ENCODE measurements at regions not wholly inside any gene's neighbourhood (a gene's known extent, or its start where the extent isn't known, plus 50 kb on each side); places are given as distances from the start of the nearest gene placed in this dataset.

DNA sequence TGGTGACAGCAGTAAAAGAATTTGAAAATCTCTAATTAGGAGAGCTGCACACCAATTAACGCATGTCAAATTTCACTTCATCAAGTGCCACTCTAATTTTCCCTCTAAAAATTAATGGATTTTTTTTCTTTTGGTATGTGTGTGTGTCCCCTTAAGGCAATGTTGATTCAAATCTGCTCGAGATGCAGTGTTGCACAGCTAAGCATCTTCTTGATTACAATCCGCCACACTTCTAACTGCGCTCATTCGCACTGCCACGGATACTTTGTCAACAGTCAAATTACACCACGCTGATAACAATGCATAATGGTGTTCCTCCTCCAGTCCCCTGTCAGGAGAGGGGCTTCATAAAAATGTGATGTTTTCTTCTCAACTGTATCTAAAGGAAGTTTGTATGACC is 261.4 kb downstream of the MEIS1 start:
- BruUV-seq (replicated peaks), result no TSS peak
- ChIA-PET CTCF (no interaction called here), SMC1A (ENCODE audit: uncharacterized antibody, unreplicated experiment) (interaction anchor here (0.6 kb wide), 1 partner anchor 268 kb away, joined by 3 read pairs; no protein-coding TSS in a partner anchor), POLR2A (no interaction called here), RAD21 (ENCODE audit: unreplicated experiment) (no interaction called here)
- ATAC-seq (no peak), FAIRE-seq (no peak), DNase-seq (ENCODE audit: low read depth, low spot score) (no peak)
- no peak for TF ChIP-seq RB1 (IDR thresholded peaks at IDR 0.05; ENCODE audit: borderline replicate concordance)
- TF ChIP-seq NR2F1 (conservative IDR thresholded peaks at IDR 0.05), result no peak
- no peak for TF ChIP-seq KLF5 (IDR thresholded peaks at IDR 0.05; ENCODE audit: partially characterized antibody)
- TF ChIP-seq SREBF1 (IDR thresholded peaks at IDR 0.05; ENCODE audit: low read length), result no peak
- no peak for TF ChIP-seq MTA2 (IDR thresholded peaks at IDR 0.05; ENCODE audit: low read depth)
- TF ChIP-seq MYB (IDR thresholded peaks at IDR 0.05; ENCODE audit: borderline replicate concordance, low read depth, low read length), result no peak
- TF ChIP-seq, protein P1, sequence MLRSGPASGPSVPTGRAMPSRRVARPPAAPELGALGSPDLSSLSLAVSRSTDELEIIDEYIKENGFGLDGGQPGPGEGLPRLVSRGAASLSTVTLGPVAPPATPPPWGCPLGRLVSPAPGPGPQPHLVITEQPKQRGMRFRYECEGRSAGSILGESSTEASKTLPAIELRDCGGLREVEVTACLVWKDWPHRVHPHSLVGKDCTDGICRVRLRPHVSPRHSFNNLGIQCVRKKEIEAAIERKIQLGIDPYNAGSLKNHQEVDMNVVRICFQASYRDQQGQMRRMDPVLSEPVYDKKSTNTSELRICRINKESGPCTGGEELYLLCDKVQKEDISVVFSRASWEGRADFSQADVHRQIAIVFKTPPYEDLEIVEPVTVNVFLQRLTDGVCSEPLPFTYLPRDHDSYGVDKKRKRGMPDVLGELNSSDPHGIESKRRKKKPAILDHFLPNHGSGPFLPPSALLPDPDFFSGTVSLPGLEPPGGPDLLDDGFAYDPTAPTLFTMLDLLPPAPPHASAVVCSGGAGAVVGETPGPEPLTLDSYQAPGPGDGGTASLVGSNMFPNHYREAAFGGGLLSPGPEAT (IDR thresholded peaks at IDR 0.05; ENCODE audit: low read depth), result no peak
- no peak for TF ChIP-seq SREBF2 (IDR thresholded peaks at IDR 0.05; ENCODE audit: low read length)
- no peak for TF ChIP-seq CREB1 (IDR thresholded peaks at IDR 0.05; ENCODE audit: low read depth)
- no peak for TF ChIP-seq POU2F2 (IDR thresholded peaks at IDR 0.05; ENCODE audit: borderline replicate concordance, low read depth, low read length)
- TF ChIP-seq ESRRA (IDR thresholded peaks at IDR 0.05; ENCODE audit: low read length), result no peak
- no peak for TF ChIP-seq EZH2 (IDR thresholded peaks at IDR 0.05; ENCODE audit: borderline replicate concordance, control insufficient read depth, low read depth, low read length)
- TF ChIP-seq, protein P2, sequence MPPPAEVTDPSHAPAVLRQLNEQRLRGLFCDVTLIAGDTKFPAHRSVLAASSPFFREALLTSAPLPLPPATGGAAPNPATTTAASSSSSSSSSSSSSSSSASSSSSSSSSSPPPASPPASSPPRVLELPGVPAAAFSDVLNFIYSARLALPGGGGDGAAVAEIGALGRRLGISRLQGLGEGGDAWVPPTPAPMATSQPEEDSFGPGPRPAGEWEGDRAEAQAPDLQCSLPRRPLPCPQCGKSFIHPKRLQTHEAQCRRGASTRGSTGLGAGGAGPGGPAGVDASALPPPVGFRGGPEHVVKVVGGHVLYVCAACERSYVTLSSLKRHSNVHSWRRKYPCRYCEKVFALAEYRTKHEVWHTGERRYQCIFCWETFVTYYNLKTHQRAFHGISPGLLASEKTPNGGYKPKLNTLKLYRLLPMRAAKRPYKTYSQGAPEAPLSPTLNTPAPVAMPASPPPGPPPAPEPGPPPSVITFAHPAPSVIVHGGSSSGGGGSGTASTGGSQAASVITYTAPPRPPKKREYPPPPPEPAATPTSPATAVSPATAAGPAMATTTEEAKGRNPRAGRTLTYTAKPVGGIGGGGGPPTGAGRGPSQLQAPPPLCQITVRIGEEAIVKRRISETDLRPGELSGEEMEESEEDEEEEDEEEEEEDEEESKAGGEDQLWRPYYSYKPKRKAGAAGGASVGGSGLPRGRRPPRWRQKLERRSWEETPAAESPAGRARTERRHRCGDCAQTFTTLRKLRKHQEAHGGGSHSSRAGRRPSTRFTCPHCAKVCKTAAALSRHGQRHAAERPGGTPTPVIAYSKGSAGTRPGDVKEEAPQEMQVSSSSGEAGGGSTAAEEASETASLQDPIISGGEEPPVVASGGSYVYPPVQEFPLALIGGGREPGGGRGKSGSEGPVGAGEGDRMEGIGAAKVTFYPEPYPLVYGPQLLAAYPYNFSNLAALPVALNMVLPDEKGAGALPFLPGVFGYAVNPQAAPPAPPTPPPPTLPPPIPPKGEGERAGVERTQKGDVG (CRISPR knock-in tag; IDR thresholded peaks at IDR 0.05), result no peak
- no peak for TF ChIP-seq ZNF207 (IDR thresholded peaks at IDR 0.05; ENCODE audit: borderline replicate concordance)
- no peaks in the 10 kb centered on the region for H3K9me3 ChIP-seq (replicated peaks; ENCODE audit: control insufficient read depth, insufficient read depth, low read length)
- no peak overlapping the region for H3K4me3 ChIP-seq
- no peaks in the 10 kb centered on the region for H3K4me1 ChIP-seq (ENCODE audit: control insufficient read depth, insufficient read depth, low read length)
- H3K79me2 ChIP-seq (ENCODE audit: control insufficient read depth, insufficient read depth, low read length), result no peaks in the 10 kb centered on the region
- no peaks in the 10 kb centered on the region for H3K27me3 ChIP-seq (replicated peaks in 1 of 2; ENCODE audit: control insufficient read depth in 2 of 2, insufficient read depth in 2 of 2, low read length in 1 of 2)
- no peaks in the 10 kb centered on the region for H3K36me3 ChIP-seq (ENCODE audit: control insufficient read depth in 2 of 2, insufficient read depth in 2 of 2, low read length in 1 of 2)
- WGBS (ENCODE audit: insufficient coverage, insufficient replicate concordance, low lambda C conversion rate, missing lambda C conversion rate), result 53% methylated on average over 7 of the region's 7 CpGs
- intact Hi-C loops (cut with micrococcal nuclease; ENCODE audit: unreplicated experiment) (no loop called here), in situ Hi-C loops (cut with MboI) (no loop called here)
- no peaks in the 10 kb centered on the region for H4K20me1 ChIP-seq (ENCODE audit: control insufficient read depth, insufficient read depth)
- no peak overlapping the region for H3K4me2 ChIP-seq (ENCODE audit: control insufficient read depth, insufficient read depth)
- no peak overlapping the region for H3K9ac ChIP-seq (ENCODE audit: control insufficient read depth, insufficient read depth, low read length)
- no peak overlapping the region for H2AFZ ChIP-seq (ENCODE audit: control insufficient read depth, low read depth, low read length)
- no peak overlapping the region for H3K27ac ChIP-seq (ENCODE audit: control insufficient read depth, insufficient read depth)

All from GM12878 (cell line).